ENCODE measurements at regions not wholly inside any gene's neighbourhood (a gene's known extent, or its start where the extent isn't known, plus 50 kb on each side); places are given as distances from the start of the nearest gene placed in this dataset.

DNA sequence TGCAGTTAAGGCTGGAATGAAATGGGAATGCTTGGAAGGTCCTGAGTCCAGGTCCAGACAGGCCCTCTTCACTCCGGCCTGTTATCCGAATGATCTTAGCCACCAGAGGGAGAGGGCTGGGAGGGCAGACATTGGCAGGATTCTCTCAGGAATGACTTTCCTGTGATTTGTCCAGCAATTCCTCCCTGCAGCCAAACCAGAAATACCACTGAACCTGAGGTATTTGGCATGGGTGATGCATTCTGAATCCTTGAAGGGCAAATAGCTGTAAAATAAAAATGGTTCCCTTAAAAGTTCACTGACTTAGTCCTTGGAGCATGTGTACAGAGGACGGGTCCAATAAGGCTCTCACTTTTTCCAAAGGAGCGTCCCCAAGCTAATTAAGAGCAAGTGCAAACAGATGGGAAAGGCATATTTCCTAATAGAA, 77.5 kb upstream of the HABP2 start:
- H3K4me1 Mint-ChIP-seq (ENCODE audit: unreplicated experiment) = peaks cover 5% of the 10 kb centered on the region
- no peak overlapping the region for H3K27ac Mint-ChIP-seq (ENCODE audit: unreplicated experiment)
- TF ChIP-seq, protein P1, sequence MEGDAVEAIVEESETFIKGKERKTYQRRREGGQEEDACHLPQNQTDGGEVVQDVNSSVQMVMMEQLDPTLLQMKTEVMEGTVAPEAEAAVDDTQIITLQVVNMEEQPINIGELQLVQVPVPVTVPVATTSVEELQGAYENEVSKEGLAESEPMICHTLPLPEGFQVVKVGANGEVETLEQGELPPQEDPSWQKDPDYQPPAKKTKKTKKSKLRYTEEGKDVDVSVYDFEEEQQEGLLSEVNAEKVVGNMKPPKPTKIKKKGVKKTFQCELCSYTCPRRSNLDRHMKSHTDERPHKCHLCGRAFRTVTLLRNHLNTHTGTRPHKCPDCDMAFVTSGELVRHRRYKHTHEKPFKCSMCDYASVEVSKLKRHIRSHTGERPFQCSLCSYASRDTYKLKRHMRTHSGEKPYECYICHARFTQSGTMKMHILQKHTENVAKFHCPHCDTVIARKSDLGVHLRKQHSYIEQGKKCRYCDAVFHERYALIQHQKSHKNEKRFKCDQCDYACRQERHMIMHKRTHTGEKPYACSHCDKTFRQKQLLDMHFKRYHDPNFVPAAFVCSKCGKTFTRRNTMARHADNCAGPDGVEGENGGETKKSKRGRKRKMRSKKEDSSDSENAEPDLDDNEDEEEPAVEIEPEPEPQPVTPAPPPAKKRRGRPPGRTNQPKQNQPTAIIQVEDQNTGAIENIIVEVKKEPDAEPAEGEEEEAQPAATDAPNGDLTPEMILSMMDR (IDR thresholded peaks at IDR 0.05) = no peak
- peaks cover 1% of the 10 kb centered on the region for H3K36me3 Mint-ChIP-seq (ENCODE audit: unreplicated experiment)
- peaks cover 12% of the 10 kb centered on the region for H3K9me3 Mint-ChIP-seq (ENCODE audit: unreplicated experiment)
- peaks cover 14% of the 10 kb centered on the region for H3K27me3 Mint-ChIP-seq (ENCODE audit: unreplicated experiment)
- no peak overlapping the region for H3K4me3 Mint-ChIP-seq (ENCODE audit: unreplicated experiment)
- peak; percentile 8 for DNase-seq (ENCODE audit: extremely low spot score, unreplicated experiment)

DNA sequence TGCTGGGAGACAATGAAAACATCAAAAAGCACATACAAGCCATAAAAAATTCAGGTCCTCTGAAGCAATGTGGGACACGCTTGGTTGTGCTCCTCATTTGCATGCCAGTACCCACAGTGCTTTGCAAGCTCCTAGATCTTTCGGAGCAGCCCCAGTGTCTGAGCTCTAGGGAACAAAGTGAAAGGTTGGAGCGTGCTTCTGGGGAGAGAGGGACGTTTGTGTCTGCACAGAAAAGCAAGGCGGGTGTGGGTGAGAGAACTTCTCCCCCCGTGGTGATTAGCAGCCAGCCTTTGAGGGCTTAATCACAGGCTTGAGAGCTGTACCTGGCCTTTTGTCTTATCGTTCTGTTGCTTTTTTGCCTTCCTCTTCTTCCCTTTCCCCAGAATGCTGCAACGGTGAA, 76.7 kb upstream of the HABP2 start:
- TF ChIP-seq, protein P1 (IDR thresholded peaks at IDR 0.05) = no peak
- DNase-seq (ENCODE audit: extremely low spot score, unreplicated experiment) = peak; percentile 57
- H3K36me3 Mint-ChIP-seq (ENCODE audit: unreplicated experiment) = peaks cover 1% of the 10 kb centered on the region
- H3K4me3 Mint-ChIP-seq (ENCODE audit: unreplicated experiment) = no peak overlapping the region
- H3K9me3 Mint-ChIP-seq (ENCODE audit: unreplicated experiment) = peaks cover 20% of the 10 kb centered on the region
- H3K27me3 Mint-ChIP-seq (ENCODE audit: unreplicated experiment) = peaks cover 12% of the 10 kb centered on the region
- H3K27ac Mint-ChIP-seq (ENCODE audit: unreplicated experiment) = no peak overlapping the region
- peaks cover 5% of the 10 kb centered on the region for H3K4me1 Mint-ChIP-seq (ENCODE audit: unreplicated experiment)

DNA sequence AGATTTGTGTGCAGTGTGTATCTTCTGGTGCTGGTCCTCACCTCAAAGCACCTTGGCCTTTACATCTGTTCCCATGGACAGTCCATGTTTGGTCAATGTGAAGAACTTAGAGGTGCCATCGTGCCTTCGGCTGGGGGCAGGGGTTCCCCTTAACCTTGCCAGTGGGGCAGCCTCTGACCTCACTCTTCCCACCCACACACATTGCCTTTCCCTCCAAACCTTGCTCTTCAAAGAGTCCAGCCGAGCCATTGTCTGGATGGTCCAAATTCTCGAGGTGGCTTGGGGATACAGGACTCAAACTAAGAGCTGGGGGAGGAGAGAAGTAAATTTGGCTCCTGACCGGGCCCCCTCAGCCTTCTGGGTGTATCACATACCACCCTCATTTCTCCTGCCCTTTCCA, 76.2 kb upstream of the HABP2 start:
- H3K4me3 Mint-ChIP-seq (ENCODE audit: unreplicated experiment) = no peak overlapping the region
- peaks cover 5% of the 10 kb centered on the region for H3K4me1 Mint-ChIP-seq (ENCODE audit: unreplicated experiment)

DNA sequence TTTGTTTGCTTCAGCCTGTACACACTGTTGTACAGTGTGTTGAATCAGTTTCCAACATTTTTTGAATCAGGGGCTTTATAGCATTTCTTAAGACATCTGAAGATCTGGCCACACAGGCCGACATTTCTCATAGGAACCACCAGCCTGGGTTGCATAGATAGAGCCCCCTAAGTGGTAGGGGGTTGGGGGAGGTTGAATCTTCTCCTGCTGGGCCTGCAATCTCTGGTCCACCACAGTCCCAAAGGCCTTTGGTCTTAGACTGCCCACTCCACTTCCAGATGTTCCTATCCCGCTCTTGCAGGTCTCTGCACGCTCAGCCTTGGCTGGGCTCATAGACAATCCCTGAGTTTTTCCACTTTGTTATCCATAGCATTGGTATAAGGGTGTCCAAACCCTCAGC, 75.4 kb upstream of the HABP2 start:
- Mint-ChIP-seq H3K9me3 (ENCODE audit: unreplicated experiment) (peaks cover 25% of the 10 kb centered on the region), H3K4me1 (ENCODE audit: unreplicated experiment) (peaks cover 5% of the 10 kb centered on the region), H3K4me3 (ENCODE audit: unreplicated experiment) (no peak overlapping the region), H3K36me3 (ENCODE audit: unreplicated experiment) (peaks cover 1% of the 10 kb centered on the region), H3K27ac (ENCODE audit: unreplicated experiment) (no peak overlapping the region), H3K27me3 (ENCODE audit: unreplicated experiment) (peaks cover 9% of the 10 kb centered on the region)
- peak; percentile 23 for DNase-seq (ENCODE audit: extremely low spot score, unreplicated experiment)
- TF ChIP-seq, protein P1 (IDR thresholded peaks at IDR 0.05) = no peak

More for the DNA sequence above, 76.2 kb upstream of the HABP2 start:
- H3K27ac Mint-ChIP-seq (ENCODE audit: unreplicated experiment) = no peak overlapping the region
- H3K27me3 Mint-ChIP-seq (ENCODE audit: unreplicated experiment) = peaks cover 10% of the 10 kb centered on the region
- DNase-seq (ENCODE audit: extremely low spot score, unreplicated experiment) = peak; percentile 59
- H3K36me3 Mint-ChIP-seq (ENCODE audit: unreplicated experiment) = peaks cover 1% of the 10 kb centered on the region
- H3K9me3 Mint-ChIP-seq (ENCODE audit: unreplicated experiment) = peaks cover 22% of the 10 kb centered on the region
- TF ChIP-seq, protein P1 (IDR thresholded peaks at IDR 0.05) = no peak

DNA sequence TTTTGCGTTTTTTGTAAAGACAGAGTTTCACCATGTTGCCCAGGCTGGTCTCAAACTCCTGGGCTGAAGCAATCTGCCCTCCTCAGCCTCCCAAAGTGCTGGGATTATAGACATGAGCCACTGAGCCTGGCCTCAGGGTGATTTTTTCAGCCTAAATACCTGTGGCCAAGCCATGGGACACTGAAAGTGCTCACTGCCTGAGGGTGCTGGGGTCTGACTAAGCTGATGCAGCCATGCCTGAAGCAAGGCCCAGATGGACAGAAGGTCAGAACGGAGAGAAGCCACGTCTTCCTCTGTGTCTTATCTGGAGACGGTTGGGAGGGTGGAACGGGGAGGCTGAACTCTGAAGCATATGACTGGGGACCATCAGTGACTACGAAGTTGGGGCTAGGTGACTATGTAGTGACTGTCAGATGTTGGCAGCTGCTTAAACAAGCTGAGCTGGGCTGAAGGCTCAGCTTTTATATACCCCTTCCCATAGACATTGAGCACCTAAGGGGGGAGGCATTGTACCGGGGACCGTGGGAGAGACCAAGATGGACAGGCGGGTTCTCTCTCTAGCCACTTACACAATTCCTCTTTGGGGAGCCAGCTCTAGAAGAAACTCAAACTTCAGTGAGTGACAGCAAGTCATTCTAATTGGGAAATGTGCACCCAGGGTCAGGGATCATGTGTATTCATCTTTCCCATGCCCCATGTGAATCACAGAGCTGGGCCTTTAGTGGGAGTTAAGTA, 73.3 kb upstream of the HABP2 start:
- no peak overlapping the region for H3K4me3 Mint-ChIP-seq (ENCODE audit: unreplicated experiment)
- TF ChIP-seq, protein P1 (IDR thresholded peaks at IDR 0.05) = no peak
- H3K27ac Mint-ChIP-seq (ENCODE audit: unreplicated experiment) = no peak overlapping the region
- peak; percentile 63 for DNase-seq (ENCODE audit: extremely low spot score, unreplicated experiment)
- peaks cover 1% of the 10 kb centered on the region for H3K36me3 Mint-ChIP-seq (ENCODE audit: unreplicated experiment)
- H3K27me3 Mint-ChIP-seq (ENCODE audit: unreplicated experiment) = peaks cover 21% of the 10 kb centered on the region
- no peaks in the 10 kb centered on the region for H3K4me1 Mint-ChIP-seq (ENCODE audit: unreplicated experiment)
- peaks cover 25% of the 10 kb centered on the region for H3K9me3 Mint-ChIP-seq (ENCODE audit: unreplicated experiment)

All from osteocyte (in vitro differentiated cells).